ENCODE measurements at regions not wholly inside any gene's neighbourhood (a gene's known extent, or its start where the extent isn't known, plus 50 kb on each side); places are given as distances from the start of the nearest gene placed in this dataset.

DNA sequence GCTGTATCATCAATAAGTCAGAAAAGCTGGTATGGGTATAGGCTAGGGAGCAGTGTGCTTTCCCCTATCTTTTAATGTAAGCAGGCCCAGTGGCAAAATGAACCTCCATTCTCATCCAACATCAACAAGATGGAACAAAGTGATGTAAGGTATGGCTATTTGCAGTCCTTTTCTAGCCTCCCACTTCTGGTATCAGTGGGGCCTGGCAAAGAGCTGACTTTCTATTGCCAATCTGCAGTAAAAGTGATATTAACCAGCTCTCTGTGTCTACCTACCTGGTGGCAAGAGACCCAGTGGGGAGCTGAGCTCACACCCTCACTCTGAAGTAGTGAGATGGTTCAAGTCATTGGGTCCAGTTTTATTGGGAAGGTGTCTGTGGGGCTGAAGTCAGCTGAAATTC lies 1492.6 kb downstream of the CDH11 start:
- Histone ChIP-seq H4K20me1 (ENCODE audit: insufficient read depth, low read length) (no peaks in the 10 kb centered on the region), H2AFZ (ENCODE audit: low read length) (no peak overlapping the region), H3K27ac (ENCODE audit: low read depth, low read length) (no peak overlapping the region), H3K4me2 (ENCODE audit: insufficient read depth, low read length) (no peak overlapping the region), H3K9me3 (ENCODE audit: low read depth, low read length) (no peaks in the 10 kb centered on the region), H3K27me3 (ENCODE audit: insufficient read depth, low read length) (no peaks in the 10 kb centered on the region), H3K36me3 (ENCODE audit: insufficient read depth, low read length) (no peaks in the 10 kb centered on the region), H3K79me2 (ENCODE audit: insufficient read depth, low read length) (no peaks in the 10 kb centered on the region), H3K4me3 (ENCODE audit: insufficient read depth, low read length) (no peak overlapping the region), H3K4me1 (ENCODE audit: insufficient read depth, low read length) (no peaks in the 10 kb centered on the region)
- TF ChIP-seq, protein P1, sequence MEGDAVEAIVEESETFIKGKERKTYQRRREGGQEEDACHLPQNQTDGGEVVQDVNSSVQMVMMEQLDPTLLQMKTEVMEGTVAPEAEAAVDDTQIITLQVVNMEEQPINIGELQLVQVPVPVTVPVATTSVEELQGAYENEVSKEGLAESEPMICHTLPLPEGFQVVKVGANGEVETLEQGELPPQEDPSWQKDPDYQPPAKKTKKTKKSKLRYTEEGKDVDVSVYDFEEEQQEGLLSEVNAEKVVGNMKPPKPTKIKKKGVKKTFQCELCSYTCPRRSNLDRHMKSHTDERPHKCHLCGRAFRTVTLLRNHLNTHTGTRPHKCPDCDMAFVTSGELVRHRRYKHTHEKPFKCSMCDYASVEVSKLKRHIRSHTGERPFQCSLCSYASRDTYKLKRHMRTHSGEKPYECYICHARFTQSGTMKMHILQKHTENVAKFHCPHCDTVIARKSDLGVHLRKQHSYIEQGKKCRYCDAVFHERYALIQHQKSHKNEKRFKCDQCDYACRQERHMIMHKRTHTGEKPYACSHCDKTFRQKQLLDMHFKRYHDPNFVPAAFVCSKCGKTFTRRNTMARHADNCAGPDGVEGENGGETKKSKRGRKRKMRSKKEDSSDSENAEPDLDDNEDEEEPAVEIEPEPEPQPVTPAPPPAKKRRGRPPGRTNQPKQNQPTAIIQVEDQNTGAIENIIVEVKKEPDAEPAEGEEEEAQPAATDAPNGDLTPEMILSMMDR (IDR thresholded peaks at IDR 0.05; ENCODE audit: extremely low read depth, low read depth, low read length): no peak
- DNase-seq (ENCODE audit: insufficient read length, low spot score, missing footprints): no peak

DNA sequence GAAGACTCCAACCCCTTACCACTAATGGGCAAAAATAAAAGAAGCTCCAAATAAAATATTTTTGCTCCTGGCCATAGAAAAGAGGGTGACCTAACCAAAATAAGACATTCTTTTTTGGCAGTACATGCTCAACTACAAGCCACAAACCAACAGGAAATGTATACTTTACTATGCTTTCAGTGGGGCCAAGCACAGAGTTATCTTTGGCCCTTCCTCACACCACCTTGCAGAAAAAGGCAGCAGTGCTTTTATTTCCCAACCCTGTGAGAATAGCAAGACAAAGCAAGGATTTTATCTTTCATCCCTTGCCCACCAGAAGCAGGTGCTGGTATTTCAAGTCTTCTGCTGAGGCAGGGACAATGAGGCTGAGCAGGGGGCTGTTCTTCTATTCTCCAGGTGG lies 1493.1 kb downstream of the CDH11 start:
- Histone ChIP-seq H2AFZ (ENCODE audit: low read length) (no peak overlapping the region), H3K4me2 (ENCODE audit: insufficient read depth, low read length) (no peak overlapping the region), H3K4me3 (ENCODE audit: insufficient read depth, low read length) (no peak overlapping the region), H3K36me3 (ENCODE audit: insufficient read depth, low read length) (no peaks in the 10 kb centered on the region), H3K27me3 (ENCODE audit: insufficient read depth, low read length) (no peaks in the 10 kb centered on the region), H3K4me1 (ENCODE audit: insufficient read depth, low read length) (no peaks in the 10 kb centered on the region), H4K20me1 (ENCODE audit: insufficient read depth, low read length) (no peaks in the 10 kb centered on the region), H3K79me2 (ENCODE audit: insufficient read depth, low read length) (no peaks in the 10 kb centered on the region), H3K9me3 (ENCODE audit: low read depth, low read length) (no peaks in the 10 kb centered on the region), H3K27ac (ENCODE audit: low read depth, low read length) (no peak overlapping the region)
- TF ChIP-seq, protein P1 (IDR thresholded peaks at IDR 0.05; ENCODE audit: extremely low read depth, low read depth, low read length): no peak
- DNase-seq (ENCODE audit: insufficient read length, low spot score, missing footprints): no peak

DNA sequence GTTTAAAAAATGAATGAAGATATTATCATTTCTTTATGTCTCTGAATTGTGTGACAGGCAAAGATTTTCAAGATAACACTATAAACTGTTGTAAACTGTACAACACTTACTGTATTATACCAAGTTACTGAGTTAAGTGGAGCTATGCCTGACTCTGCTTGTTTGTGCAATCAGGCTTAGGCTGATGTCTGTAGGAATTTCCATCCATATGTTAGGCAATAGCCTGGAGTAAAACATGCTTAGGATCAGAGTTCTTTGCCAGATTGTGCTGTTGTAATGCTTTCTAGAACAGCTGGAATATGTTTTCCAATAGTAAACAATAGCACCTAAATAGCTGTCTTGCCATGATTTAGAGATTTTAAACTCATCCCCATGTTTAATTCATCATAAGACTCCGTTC lies 1496.7 kb downstream of the CDH11 start:
- no peak overlapping the region for H2AFZ ChIP-seq (ENCODE audit: low read length)
- TF ChIP-seq, protein P1 (IDR thresholded peaks at IDR 0.05; ENCODE audit: extremely low read depth, low read depth, low read length): no peak
- H3K27ac ChIP-seq (ENCODE audit: low read depth, low read length): no peak overlapping the region
- no peaks in the 10 kb centered on the region for H3K27me3 ChIP-seq (ENCODE audit: insufficient read depth, low read length)
- H3K4me2 ChIP-seq (ENCODE audit: insufficient read depth, low read length): no peak overlapping the region
- H3K4me3 ChIP-seq (ENCODE audit: insufficient read depth, low read length): no peak overlapping the region
- no peaks in the 10 kb centered on the region for H3K4me1 ChIP-seq (ENCODE audit: insufficient read depth, low read length)
- DNase-seq (ENCODE audit: insufficient read length, low spot score, missing footprints): no peak
- no peaks in the 10 kb centered on the region for H3K36me3 ChIP-seq (ENCODE audit: insufficient read depth, low read length)
- H3K9me3 ChIP-seq (ENCODE audit: low read depth, low read length): no peaks in the 10 kb centered on the region
- H4K20me1 ChIP-seq (ENCODE audit: insufficient read depth, low read length): no peaks in the 10 kb centered on the region
- no peaks in the 10 kb centered on the region for H3K79me2 ChIP-seq (ENCODE audit: insufficient read depth, low read length)

DNA sequence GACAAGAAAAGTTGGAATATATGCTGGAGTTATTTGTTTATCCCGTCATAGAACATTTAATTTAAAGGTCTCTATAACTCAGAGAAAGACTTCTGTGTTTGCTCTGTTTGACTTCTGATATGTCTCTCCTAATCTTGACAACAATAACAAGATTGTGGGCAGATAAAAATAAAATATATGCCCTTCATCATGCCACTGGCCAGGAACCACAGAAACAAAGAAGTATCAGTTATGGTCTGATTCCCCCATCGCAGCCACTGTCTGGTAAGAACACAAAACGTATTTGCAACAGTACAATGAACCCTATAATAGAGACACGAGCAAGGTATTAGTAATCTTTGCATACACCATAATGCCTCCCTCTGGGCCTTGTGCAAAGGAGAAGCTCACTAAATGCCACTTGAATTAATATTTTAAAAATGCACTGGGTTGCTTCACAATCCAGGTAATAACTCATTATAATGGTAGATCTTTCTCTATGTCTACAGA lies 1498.3 kb downstream of the CDH11 start:
- DNase-seq (ENCODE audit: insufficient read length, low spot score, missing footprints): no peak
- Histone ChIP-seq H3K4me2 (ENCODE audit: insufficient read depth, low read length) (no peak overlapping the region), H3K4me1 (ENCODE audit: insufficient read depth, low read length) (no peaks in the 10 kb centered on the region), H2AFZ (ENCODE audit: low read length) (no peak overlapping the region), H3K4me3 (ENCODE audit: insufficient read depth, low read length) (no peak overlapping the region), H3K36me3 (ENCODE audit: insufficient read depth, low read length) (no peaks in the 10 kb centered on the region), H3K27ac (ENCODE audit: low read depth, low read length) (no peak overlapping the region), H3K9me3 (ENCODE audit: low read depth, low read length) (no peaks in the 10 kb centered on the region), H3K79me2 (ENCODE audit: insufficient read depth, low read length) (no peaks in the 10 kb centered on the region), H4K20me1 (ENCODE audit: insufficient read depth, low read length) (no peaks in the 10 kb centered on the region), H3K27me3 (ENCODE audit: insufficient read depth, low read length) (no peaks in the 10 kb centered on the region)
- TF ChIP-seq, protein P1 (IDR thresholded peaks at IDR 0.05; ENCODE audit: extremely low read depth, low read depth, low read length): no peak

Data from osteoblast (primary cell).